Activated CD8-positive, alpha-beta memory T cell treated with anti-CD3 and anti-CD28 coated beads, Interleukin-2, amount 50 U/mL, for 1 hour (primary cell): ENCODE measurements at regions not wholly inside any gene's neighbourhood (a gene's known extent, or its start where the extent isn't known, plus 50 kb on each side); places are given as distances from the start of the nearest gene placed in this dataset.
"Not testable (repeated sequence)": the region's sequence is repeated elsewhere in the genome, so short reads cannot be mapped to it uniquely, and the experiment has no call there.

Source experiments
- DNase-seq: peaks from one replicate; pipeline ENCODE4 v3.0.0-alpha.2; 2020; ENCODE audit errors: extremely low read depth

DNA sequence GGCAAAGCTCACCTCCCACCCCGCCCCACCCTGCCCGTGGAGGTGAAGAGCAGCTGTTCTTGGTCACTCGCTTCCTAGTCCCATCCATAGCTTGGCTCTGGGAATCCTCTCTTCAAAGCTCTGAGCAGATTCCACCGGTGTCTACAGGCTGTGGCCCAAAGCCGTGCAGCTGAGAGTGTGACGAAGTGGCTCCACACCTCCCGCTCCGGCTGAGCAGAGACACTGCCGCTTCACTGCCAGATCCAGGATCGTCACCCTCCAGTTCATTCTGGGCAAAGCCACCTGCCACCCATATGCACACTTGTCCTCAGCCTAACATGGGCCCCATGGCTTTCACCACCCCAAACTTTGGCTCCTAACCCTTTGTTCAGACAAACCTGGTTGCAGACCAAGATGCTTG is 532.9 kb upstream of the B3GAT1 start:
- DNase-seq: no peak

DNA sequence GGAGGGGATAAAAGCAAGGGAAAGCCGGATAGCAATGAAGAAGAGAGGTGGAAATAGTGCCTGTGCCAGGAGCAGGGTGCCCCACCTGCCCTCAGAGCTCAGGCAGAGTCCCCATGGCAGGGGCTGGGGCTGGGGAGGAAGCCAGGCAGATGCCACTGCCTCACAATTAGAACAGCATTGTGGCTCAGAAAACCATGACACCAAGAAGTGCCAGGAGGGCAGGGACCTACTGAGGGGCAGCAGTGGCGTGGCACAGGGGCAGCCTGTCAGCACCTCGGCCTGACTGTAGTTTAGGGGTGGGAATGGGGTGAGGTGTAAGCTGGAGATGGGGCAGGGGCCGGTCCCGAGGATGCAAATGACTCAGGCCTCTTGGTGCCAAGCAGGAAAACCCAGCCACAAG is 532.1 kb upstream of the B3GAT1 start:
- DNase-seq: no peak

DNA sequence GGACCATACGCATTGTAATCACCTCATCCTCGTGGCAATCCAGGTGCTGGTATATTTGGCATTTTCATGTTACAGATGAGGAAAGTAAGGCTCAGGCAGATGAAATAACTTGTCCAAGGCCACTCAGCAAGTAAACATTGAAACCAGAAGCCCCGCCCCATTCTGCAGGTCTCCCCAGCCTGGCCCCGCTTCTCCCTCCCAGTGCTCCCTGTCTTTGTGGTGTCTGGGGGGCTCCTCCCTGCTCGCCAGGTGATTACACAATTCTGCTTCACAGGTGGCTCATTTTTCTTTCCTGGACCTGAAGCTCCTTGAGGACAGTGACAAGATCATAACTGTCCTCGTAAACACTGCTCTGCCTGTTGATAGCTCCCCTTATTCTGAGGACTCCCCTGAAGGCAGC is 531.5 kb upstream of the B3GAT1 start:
- no peak for DNase-seq

DNA sequence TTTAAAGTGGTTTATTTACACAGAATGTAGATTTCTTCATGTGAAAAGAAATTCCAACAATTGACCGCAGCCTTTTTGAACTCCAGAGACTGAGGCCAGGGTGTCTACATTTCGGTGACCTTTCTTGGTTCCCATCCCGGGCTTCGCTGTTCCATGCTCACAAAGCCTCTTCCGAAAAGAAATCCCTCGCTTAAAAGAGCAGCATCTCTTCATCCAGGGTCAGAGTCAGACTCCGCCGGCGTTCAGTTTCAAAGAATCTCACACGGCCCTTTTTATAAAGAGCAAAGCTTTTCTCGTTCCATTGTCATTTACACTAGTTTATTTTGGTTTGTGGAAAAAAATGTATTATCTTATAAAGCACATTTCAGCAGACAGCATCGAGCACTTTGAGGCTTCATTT is 530.6 kb upstream of the B3GAT1 start:
- DNase-seq: no peak

DNA sequence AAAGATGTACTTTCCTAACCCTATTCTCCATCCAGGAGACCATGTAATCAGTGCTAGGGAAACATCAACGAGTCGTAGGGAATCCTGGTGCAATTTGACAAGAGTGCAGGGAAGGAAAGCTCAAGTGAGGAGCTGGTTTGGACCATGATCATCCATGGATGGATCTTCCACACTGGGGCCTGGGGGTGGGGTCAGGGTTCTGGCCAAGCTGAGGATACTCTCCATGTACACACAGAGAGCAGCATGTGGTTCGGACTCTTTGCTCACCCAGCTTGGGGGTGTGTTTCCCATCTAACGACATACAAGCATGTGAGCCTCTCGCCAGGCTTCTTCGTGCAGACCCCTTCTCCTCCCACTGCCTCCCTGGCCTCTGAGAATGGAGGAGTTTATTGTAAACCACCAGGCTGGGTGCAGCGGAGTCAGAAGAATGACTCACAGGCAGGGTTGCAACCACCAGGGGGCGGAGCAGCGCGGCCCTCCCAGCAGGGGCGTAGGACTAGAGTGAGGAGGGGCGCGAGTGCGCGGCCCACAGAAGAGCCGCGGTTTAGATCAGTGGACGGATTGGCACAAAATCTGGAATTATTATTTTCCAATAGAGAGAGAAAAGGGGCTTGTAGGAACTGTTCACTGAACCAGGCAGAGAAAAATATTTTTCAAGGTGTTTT is 530.0 kb upstream of the B3GAT1 start:
- DNase-seq: not testable (repeated sequence)

DNA sequence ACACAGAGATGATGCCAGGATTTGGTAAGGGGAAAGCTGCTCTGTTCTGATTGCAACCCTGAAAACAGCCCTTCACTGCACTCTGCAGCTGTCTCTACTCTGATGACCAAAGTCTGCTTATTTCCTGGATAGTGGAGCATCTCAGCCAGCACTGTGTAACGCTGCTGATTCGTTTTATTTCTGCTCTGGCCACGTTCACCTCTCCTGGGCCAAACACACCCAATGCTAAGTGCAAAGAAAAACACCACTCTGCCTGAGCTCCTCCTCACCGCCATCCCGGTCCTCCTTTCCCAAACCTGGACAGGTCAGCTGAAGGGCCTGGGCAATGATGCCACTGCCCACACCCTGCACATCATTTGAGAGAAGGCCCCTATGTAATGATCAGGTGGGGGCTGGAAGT is 529.3 kb upstream of the B3GAT1 start:
- DNase-seq: no peak

DNA sequence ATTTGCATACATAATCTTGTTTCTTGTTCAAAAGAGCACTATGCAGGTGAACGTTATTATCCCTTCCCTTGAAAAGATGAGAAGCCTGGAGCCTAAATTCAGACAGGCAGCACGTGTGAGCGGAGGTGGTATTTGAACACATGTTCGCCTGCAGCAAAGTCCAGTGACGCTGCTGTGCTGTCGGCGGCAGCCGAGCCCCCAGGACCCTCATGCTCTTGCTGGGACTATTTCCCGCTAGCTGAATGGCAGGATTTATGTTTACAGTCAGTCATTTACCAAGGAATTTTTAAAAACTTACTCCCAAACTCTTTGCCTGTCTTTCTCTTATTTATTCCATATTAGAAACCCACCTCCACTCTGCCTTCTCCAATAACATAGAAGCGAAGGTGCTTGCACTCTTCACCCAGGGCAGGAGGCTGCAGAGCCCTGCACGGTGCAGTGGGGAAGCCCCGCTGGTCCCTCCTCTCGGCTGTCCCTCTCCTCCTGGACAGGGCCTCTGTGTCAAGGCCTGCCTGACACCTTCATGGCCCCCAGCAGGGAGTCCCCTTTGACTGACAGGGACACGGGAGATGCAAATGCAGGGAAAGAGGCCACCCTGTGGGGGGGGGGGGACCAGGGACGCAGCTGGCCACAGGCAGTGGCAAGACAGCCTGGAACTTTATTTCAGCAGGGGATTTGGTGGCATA is 528.5 kb upstream of the B3GAT1 start:
- no peak for DNase-seq

DNA sequence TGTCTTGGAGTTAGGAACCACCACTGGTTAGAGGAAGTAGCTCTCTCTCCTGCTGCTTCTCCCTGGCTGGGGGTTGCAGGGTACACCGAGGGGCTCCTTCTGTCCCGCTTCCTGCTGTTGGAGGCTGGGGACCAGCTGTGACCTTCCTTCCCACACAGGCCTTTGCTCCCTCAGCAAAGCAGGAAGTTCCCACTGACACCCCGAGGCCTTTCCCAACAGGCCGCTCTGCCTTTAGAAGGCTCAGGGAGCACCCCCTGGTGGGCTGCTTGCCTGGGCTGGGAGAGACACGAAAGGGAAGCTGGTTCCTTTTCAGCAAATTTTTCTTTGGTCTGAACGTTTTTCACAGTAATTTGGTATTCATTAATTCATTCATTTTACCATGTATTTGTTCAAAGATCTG is 527.9 kb upstream of the B3GAT1 start:
- DNase-seq: no peak

GRCh38 chr11:134939031-134939430 is 527.0 kb upstream of the B3GAT1 start:
- no peak for DNase-seq

- DNase-seq: no peak
Measured at GRCh38 chr11:134938212-134938611, 526.2 kb upstream of the B3GAT1 start.

GRCh38 chr11:134937193-134937592 is 525.2 kb upstream of the B3GAT1 start:
- not testable (repeated sequence) for DNase-seq

- DNase-seq: no peak
Measured at GRCh38 chr11:134932761-134933160, 520.7 kb upstream of the B3GAT1 start.

DNA sequence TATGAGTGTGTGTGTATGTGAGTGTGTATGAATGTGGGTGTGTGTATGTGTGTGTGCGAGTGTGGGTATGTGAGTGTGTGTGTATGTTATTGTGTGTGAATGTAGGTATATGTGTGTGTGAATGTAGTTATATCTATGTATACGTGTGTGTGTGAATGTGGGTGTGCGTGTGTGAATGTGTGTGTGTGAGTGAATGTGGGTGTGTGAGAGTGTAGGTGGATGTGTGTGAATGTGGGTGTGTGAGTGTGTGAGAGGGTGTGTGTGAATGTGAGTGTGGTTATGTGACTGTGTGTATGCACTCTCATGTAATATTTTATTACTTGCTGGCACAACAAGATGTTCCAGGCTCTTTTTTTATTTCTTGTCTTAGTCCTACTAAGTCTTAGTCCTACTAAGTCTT is 513.4 kb upstream of the B3GAT1 start:
- DNase-seq: no peak

DNA sequence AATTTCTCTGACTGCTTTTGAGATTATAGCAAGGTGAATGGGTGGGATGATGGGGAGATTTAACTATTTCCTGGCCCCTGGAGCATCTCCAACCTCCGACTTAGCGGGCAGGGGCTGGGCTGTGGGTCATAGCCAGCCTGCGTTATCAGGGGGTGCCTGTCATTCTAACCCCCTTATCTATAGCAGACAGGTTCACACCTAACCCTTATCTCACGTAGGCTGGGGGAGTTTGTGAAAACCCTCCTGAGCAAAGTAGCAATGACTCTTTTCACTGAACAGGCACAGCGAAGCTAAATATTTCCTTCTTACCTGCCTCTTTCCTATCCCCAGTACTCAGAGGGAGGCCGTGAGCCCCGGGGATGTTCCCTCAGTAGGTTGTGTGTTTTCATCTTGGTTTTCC is 511.4 kb upstream of the B3GAT1 start:
- no peak for DNase-seq

GRCh38 chr11:134921938-134922337 is 509.9 kb upstream of the B3GAT1 start:
- no peak for DNase-seq

GRCh38 chr11:134920851-134921608 is 509.0 kb upstream of the B3GAT1 start:
- DNase-seq: no peak

DNA sequence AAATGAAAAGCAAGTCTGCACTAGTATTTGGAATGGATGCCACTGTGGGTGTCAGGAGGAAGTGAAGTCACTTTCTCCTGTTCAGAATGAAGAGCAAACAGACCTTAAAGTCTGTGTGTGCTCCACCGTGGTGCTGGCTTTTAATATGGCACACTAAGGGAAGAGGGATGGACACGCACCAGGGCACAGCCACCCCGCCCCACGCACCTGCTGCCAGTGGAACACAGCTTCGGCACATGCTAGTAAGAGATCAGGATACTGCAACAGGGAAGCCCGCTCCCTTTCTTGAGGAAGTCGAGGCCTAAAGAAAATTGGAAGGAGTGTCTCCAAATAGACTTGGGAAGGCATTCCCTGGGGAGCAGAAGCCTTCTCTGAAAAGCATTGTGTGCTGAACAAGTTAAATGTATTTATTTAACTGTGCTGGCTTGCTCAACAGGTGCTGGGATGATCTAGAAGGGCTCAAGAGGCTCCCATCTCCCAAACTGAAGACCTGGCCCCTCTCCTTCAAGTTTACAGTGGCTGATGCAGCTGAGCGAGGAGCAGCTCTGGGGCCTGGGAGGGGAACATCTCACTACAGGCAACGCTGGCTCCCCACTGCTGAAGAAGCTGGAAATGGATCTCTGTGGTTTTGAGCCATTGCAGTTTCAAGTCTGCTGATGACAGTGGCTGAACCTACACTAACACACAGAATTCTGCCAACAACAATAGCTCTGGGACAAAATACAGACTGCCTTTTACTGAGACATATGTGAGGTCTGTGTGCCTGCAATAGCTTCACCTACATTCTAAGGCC is 504.6 kb upstream of the B3GAT1 start:
- no peak for DNase-seq

DNA sequence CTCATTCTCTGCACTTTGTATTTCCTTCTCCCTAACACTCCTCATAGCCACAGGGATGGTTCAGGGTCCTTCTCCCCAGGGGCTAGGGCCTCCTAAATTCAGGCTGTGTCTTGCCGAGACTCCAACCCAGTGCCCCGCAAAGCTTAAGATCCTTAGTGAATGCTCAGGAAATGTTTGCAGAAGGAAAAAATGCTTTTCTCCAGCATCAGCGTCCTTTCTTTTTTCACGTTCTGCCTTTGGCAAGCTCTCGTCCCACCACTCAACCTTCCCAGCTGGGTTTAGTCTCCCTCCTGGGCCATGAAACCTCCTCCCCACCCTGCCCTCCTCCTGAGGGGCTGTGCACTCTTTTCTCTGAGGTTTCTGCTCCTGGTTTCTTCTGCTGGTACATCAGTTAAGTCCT is 503.8 kb upstream of the B3GAT1 start:
- DNase-seq: no peak

DNA sequence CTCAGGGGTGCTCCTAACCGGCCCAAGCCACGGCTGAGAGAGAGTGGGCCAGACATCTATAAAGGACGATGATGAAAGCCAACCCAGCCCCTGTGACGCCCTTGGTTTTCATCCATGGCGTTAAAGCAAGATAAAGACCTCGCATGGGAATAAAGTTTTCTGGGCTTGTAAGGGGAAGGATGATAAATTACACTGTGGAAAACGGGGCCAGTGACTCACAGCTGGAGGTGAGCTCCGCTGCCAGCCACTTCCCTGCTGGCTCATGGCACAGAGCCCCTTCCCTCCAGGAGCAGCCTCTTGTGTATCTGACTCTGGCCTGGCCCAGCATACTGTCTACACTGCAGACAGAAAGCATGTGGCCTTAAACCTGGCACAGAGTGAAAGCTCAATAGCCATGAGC is 503.2 kb upstream of the B3GAT1 start:
- DNase-seq: no peak

- no peak for DNase-seq
Measured at GRCh38 chr11:134913999-134914590, 502.1 kb upstream of the B3GAT1 start.

- DNase-seq: no peak
Measured at GRCh38 chr11:134913391-134913790, 501.3 kb upstream of the B3GAT1 start.
